HG03175 (cell line): ENCODE measurements at regions not wholly inside any gene's neighbourhood (a gene's known extent, or its start where the extent isn't known, plus 50 kb on each side); places are given as distances from the start of the nearest gene placed in this dataset.
"Not testable (repeated sequence)": the region's sequence is repeated elsewhere in the genome, so short reads cannot be mapped to it uniquely, and the experiment has no call there.

Source experiments
- ATAC-seq: cut with Tn5 transposase; IDR thresholded peaks from one replicate; pipeline ENCODE4 v1.9.1; 2021; ENCODE audit warnings: mild to moderate bottlenecking, moderate library complexity; ENCODE audit not compliant: unreplicated experiment

DNA sequence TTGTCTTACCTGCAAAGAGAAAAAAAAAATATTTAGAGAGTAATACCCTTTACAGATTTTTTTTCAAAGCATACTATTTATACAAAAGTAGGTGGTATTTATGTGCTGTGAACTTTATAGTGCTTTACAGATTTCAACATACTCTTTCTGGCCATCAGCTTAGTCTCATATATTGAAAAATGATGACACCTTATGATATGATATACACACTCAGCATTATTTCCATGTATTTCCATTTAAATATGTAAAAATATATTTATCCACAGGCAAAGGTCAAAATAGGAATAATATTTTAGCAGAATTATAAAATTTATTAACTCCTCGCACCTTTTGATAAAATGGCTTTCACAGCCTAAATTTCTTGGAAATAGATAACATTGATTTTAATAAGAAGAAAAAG, 815.8 kb upstream of the EPHA5 start:
- no peak for ATAC-seq

GRCh38 chr4:66482186-66482585, 811.9 kb upstream of the EPHA5 start:
- no peak for ATAC-seq

- ATAC-seq, result no peak
These were observed 805.3 kb upstream of the EPHA5 start for GRCh38 chr4:66475596-66475995.

DNA sequence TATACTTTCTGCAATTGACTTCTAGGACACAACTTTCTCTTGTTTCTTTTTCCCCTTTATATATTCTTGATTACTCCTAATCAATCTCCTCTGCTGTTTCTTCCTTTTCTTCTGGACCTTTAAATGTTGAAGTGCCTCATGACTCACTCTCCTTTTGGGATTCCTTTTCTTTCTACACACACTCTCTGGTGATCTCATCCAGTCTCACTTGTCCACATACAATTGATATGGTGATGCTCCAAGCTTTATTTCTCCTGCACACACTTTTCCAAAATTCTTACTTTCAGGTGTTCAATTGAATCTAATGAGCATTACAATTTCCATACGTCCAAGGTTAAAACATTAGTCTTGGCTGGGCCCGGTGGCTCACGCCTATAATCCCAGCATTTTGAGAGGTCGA, 794.8 kb upstream of the EPHA5 start:
- ATAC-seq, result no peak

GRCh38 chr4:66462890-66463289, 792.6 kb upstream of the EPHA5 start:
- ATAC-seq, result not testable (repeated sequence)

GRCh38 chr4:66451741-66452140, 781.5 kb upstream of the EPHA5 start:
- ATAC-seq, result no peak

DNA sequence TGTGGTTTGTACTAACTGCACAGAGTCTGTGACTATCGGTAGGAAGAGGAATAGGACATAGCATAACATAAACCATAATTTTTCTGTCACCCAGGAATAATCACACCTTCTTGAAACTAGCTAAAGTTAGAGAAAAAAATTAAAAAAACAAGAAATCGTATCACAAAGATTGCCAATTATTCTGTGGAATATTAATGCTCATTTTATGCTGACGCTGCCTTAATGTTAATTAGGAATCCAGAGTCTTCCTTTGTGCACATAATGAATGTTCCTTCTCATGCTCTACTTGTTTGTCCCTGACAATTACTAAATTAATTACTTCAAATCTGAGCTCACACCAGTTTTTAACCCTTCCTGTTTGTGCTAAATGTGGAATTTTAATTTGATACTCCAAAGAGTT, 772.7 kb upstream of the EPHA5 start:
- ATAC-seq, result no peak

DNA sequence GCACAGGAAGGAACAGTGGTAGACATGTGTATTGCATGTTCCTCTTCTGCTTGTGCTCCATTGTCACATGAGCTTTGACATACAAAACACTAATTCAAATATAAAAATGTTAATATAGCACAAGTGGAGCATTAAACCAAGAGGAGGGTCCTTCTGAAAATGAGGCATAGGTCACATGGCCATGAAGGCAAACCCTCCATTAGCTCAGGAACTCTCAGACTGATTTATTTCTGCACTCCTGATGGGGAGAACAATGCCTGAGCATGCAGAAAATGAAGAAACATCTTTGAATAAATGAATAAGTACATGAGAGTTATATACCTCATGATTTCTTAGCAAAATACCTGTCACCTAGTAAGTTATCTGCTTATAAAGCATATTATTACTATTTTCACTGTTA, 769.2 kb upstream of the EPHA5 start:
- no peak for ATAC-seq

- no peak for ATAC-seq
These were observed 763.4 kb upstream of the EPHA5 start for GRCh38 chr4:66433706-66434105.

GRCh38 chr4:66430856-66431255, 760.6 kb upstream of the EPHA5 start:
- ATAC-seq, result no peak

GRCh38 chr4:66429276-66429675, 759.0 kb upstream of the EPHA5 start:
- ATAC-seq, result no peak

- ATAC-seq, result no peak
These were observed 746.1 kb upstream of the EPHA5 start for GRCh38 chr4:66416425-66416824.

DNA sequence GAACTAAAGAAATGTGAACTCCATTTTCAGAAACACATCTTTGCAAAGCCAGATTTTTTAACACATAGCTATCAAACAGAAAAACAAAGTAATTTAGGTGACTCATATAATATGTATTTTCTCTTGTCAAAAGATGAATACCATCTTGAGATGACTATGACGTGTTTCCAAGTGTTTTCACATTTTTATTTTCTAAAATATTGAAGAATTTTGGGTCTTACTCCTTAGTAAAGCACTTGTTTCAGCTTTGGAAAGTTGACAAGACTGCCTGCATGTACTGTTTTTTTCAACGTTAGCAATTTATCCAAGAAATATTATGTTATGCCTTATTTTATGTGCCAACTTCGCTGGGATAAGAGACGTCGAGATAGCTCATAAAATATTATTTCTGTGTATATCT, 733.9 kb upstream of the EPHA5 start:
- no peak for ATAC-seq

- no peak for ATAC-seq
These were observed 706.6 kb upstream of the EPHA5 start for GRCh38 chr4:66376921-66377320.

DNA sequence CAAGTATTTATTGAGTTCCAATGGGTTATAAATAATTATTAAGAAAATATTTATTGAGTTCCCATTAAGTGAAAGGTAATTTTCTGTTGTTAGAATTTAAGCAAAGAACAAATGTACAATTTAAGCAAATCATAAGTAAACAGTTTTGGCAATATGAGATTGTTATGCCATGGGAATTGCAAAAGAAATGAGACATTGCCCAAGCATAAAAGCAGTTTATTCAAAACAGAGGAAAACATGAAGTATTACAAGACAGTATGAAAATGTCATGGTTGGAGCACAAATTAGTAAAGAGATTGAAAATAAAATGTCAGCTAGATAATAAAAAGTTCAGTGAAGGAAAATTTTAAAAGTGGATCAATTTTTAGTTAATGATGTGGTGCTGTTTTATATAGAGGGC, 706.1 kb upstream of the EPHA5 start:
- ATAC-seq, result no peak

DNA sequence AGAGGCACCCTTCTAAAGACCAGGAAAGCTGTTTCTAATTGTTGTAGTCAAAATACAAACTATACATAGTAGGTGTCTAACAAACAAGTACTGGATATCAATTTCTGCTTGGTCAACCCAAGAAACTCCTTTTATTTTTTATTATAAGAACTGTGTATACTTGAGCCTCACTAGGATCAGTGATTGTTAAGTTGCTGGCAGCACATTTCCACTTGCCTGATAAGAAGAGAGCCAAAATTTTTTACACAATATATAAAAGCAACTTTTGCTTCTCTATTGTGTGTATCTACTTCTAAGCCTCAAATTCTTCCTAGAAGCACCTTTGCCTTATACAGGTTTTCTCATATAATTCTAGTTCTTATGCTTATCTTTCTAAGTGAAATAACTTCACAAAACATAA, 703.0 kb upstream of the EPHA5 start:
- ATAC-seq, result no peak

DNA sequence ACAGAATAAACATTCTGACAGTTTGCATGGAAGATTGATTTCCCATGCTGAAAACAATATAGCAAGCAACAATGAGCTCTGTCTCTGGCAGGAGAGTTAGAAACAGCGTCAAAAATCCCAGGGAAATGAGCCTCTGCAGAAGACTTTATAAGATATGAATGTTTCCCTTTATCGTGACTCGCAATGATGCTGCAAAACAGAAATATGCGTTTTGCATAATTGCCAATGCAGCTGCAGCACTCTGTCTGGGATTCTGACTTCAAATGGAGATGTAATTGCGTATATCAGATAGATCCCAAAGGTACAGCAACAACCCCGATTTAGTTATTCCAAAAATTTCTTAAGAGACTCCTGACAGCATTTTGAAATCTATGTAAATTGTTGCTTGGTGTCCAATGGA, 702.4 kb upstream of the EPHA5 start:
- ATAC-seq, result no peak

GRCh38 chr4:66367043-66367660, 696.9 kb upstream of the EPHA5 start:
- no peak for ATAC-seq

GRCh38 chr4:66360395-66360794, 690.1 kb upstream of the EPHA5 start:
- ATAC-seq, result not testable (repeated sequence)

- ATAC-seq, result no peak
These were observed 687.0 kb upstream of the EPHA5 start for GRCh38 chr4:66357316-66357715.

GRCh38 chr4:66355328-66355727, 685.0 kb upstream of the EPHA5 start:
- no peak for ATAC-seq

DNA sequence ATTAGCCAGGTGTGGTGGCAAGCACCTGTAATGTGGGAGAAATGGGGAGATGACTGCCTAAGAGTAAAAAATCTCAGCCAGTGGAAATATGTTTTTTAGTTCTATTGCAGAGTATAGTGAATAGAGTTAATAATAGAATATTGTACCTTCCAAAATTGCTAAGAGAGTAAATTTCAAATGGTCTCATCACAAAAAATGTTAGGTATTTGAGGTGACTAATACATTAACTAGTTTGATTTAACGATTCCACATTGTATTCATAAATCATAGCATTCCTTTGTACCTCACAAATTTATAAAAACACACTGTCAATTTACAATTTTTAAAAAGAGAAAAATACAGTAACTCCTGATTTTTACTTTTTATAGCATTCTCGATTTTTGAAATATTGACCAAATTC, 681.5 kb upstream of the EPHA5 start:
- ATAC-seq, result no peak

DNA sequence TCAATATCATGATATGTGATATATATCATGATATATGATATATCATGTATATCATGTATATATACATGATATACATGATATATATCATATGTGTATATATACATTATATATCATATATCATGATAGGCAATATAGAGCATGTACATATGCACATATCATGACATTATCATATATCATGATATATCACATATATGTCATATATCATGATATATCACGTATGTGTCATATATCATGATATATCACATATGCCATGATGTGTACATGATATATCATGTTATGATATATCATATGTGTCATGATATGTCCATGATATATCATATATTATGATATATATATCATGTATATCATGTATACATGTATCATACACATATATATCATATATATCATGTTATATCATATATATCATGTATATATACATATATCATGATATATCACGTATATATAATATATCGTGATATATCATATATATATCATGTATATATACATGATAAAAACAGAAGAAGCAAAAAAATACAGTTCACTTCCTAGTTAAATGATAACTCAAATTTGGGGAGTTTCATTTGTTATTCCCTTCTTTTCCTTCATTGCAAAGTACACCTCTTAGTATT, 670.1 kb upstream of the EPHA5 start:
- ATAC-seq, result no peak
